ENCODE measurements at regions not wholly inside any gene's neighbourhood (a gene's known extent, or its start where the extent isn't known, plus 50 kb on each side); places are given as distances from the start of the nearest gene placed in this dataset.
"Not testable (repeated sequence)": the region's sequence is repeated elsewhere in the genome, so short reads cannot be mapped to it uniquely, and the experiment has no call there.

GRCh38 chr14:106318700-106319099, 792.3 kb downstream of the TMEM121 start:
- intact Hi-C loops (cut with micrococcal nuclease; ENCODE audit: unreplicated experiment): no loop called here
- H3K27me3 ChIP-seq (replicated peaks; ENCODE audit: control insufficient read depth, insufficient read depth, low read length): no peaks in the 10 kb centered on the region
- TF ChIP-seq CTCF (IDR thresholded peaks at IDR 0.05; ENCODE audit: insufficient read depth in 1 of 2, low read depth in 1 of 2, low read length in 1 of 2, severe bottlenecking in 1 of 2, unreplicated experiment in 1 of 2): peak in 1 of 2 experiments; percentile 22
- BruUV-seq (replicated peaks): no TSS peak
- CTCF ChIA-PET: interaction anchor here (0.7 kb wide), 1 partner anchor 10 kb away, joined by 3 read pairs; no protein-coding TSS in a partner anchor
- H3K4me3 Mint-ChIP-seq (ENCODE audit: unreplicated experiment): no peak overlapping the region
- DNase-seq: no peak
- H3K4me1 Mint-ChIP-seq (ENCODE audit: low read depth, unreplicated experiment): peaks cover 7% of the 10 kb centered on the region
- H3K36me3 Mint-ChIP-seq (ENCODE audit: insufficient read depth, unreplicated experiment): peaks cover 5% of the 10 kb centered on the region
- H3K9me3 Mint-ChIP-seq (ENCODE audit: unreplicated experiment): peaks cover 23% of the 10 kb centered on the region
- no peaks in the 10 kb centered on the region for H3K36me3 ChIP-seq (ENCODE audit: control insufficient read depth, insufficient read depth, low read length)
- POLR2A ChIA-PET: no interaction called here
- no peak overlapping the region for H3K27ac Mint-ChIP-seq (ENCODE audit: unreplicated experiment)
- peaks cover 3% of the 10 kb centered on the region for H3K27me3 Mint-ChIP-seq (ENCODE audit: insufficient read depth, unreplicated experiment)
- H3K4me1 ChIP-seq: 0 out of 2 replicates have a peak, but pooled peaks cover 6% of the 10 kb centered on the region
- H3K9me3 ChIP-seq: peaks cover 21% of the 10 kb centered on the region
- no peak overlapping the region for H3K4me3 ChIP-seq (ENCODE audit: low read depth, low read length)

- peak in 1 of 2 experiments; percentile 14 for DNase-seq
- CTCF ChIA-PET; BruUV-seq (replicated peaks); H3K36me3 ChIP-seq (ENCODE audit: control insufficient read depth, insufficient read depth, low read length); H3K9me3 ChIP-seq; intact Hi-C loops (cut with micrococcal nuclease; ENCODE audit: unreplicated experiment); H3K9me3 Mint-ChIP-seq (ENCODE audit: unreplicated experiment); H3K27ac Mint-ChIP-seq (ENCODE audit: unreplicated experiment); POLR2A ChIA-PET; H3K4me1 Mint-ChIP-seq (ENCODE audit: low read depth, unreplicated experiment); H3K36me3 Mint-ChIP-seq (ENCODE audit: insufficient read depth, unreplicated experiment); H3K27me3 ChIP-seq (replicated peaks; ENCODE audit: control insufficient read depth, insufficient read depth, low read length); H3K4me3 ChIP-seq (ENCODE audit: low read depth, low read length); H3K4me3 Mint-ChIP-seq (ENCODE audit: unreplicated experiment); H3K4me1 ChIP-seq: not testable (repeated sequence)
- peaks cover 15% of the 10 kb centered on the region for H3K27me3 Mint-ChIP-seq (ENCODE audit: insufficient read depth, unreplicated experiment)
Observed at GRCh38 chr14:106323970-106324369, 797.6 kb downstream of the TMEM121 start.

GRCh38 chr14:106327234-106327633, 800.9 kb downstream of the TMEM121 start:
- POLR2A ChIA-PET: no interaction called here
- no TSS peak for BruUV-seq (replicated peaks)
- Mint-ChIP-seq H3K4me3 (ENCODE audit: unreplicated experiment) (no peak overlapping the region), H3K27me3 (ENCODE audit: insufficient read depth, unreplicated experiment) (peaks cover 24% of the 10 kb centered on the region), H3K9me3 (ENCODE audit: unreplicated experiment) (no peaks in the 10 kb centered on the region), H3K36me3 (ENCODE audit: insufficient read depth, unreplicated experiment) (no peaks in the 10 kb centered on the region), H3K27ac (ENCODE audit: unreplicated experiment) (no peak overlapping the region), H3K4me1 (ENCODE audit: low read depth, unreplicated experiment) (no peaks in the 10 kb centered on the region)
- Histone ChIP-seq H3K36me3 (ENCODE audit: control insufficient read depth, insufficient read depth, low read length) (no peaks in the 10 kb centered on the region), H3K9me3 (no peaks in the 10 kb centered on the region), H3K4me3 (ENCODE audit: low read depth, low read length) (no peak overlapping the region), H3K27me3 (replicated peaks; ENCODE audit: control insufficient read depth, insufficient read depth, low read length) (no peaks in the 10 kb centered on the region), H3K4me1 (no peaks in the 10 kb centered on the region)
- TF ChIP-seq CTCF (IDR thresholded peaks at IDR 0.05; ENCODE audit: insufficient read depth in 1 of 2, low read depth in 1 of 2, low read length in 1 of 2, severe bottlenecking in 1 of 2, unreplicated experiment in 1 of 2): no peak
- intact Hi-C loops (cut with micrococcal nuclease; ENCODE audit: unreplicated experiment): no loop called here
- DNase-seq: no peak
- CTCF ChIA-PET: interaction anchor here (0.7 kb wide), 1 partner anchor 25 kb away, joined by 9 read pairs; no protein-coding TSS in a partner anchor

GRCh38 chr14:106327702-106328353, 801.4 kb downstream of the TMEM121 start:
- H3K4me1 Mint-ChIP-seq (ENCODE audit: low read depth, unreplicated experiment); intact Hi-C loops (cut with micrococcal nuclease; ENCODE audit: unreplicated experiment); CTCF ChIA-PET; H3K4me3 Mint-ChIP-seq (ENCODE audit: unreplicated experiment); H3K36me3 Mint-ChIP-seq (ENCODE audit: insufficient read depth, unreplicated experiment); H3K27ac Mint-ChIP-seq (ENCODE audit: unreplicated experiment); H3K36me3 ChIP-seq (ENCODE audit: control insufficient read depth, insufficient read depth, low read length); H3K9me3 Mint-ChIP-seq (ENCODE audit: unreplicated experiment); H3K9me3 ChIP-seq; H3K4me3 ChIP-seq (ENCODE audit: low read depth, low read length); H3K4me1 ChIP-seq; BruUV-seq (replicated peaks); POLR2A ChIA-PET; DNase-seq; H3K27me3 ChIP-seq (replicated peaks; ENCODE audit: control insufficient read depth, insufficient read depth, low read length): not testable (repeated sequence)
- peaks cover 23% of the 10 kb centered on the region for H3K27me3 Mint-ChIP-seq (ENCODE audit: insufficient read depth, unreplicated experiment)

GRCh38 chr14:106329243-106329642, 802.9 kb downstream of the TMEM121 start:
- intact Hi-C loops (cut with micrococcal nuclease; ENCODE audit: unreplicated experiment); H3K4me3 Mint-ChIP-seq (ENCODE audit: unreplicated experiment); H3K4me1 Mint-ChIP-seq (ENCODE audit: low read depth, unreplicated experiment); DNase-seq; BruUV-seq (replicated peaks); H3K4me3 ChIP-seq (ENCODE audit: low read depth, low read length); H3K36me3 Mint-ChIP-seq (ENCODE audit: insufficient read depth, unreplicated experiment); H3K27me3 ChIP-seq (replicated peaks; ENCODE audit: control insufficient read depth, insufficient read depth, low read length); H3K9me3 ChIP-seq; H3K9me3 Mint-ChIP-seq (ENCODE audit: unreplicated experiment); CTCF ChIA-PET; H3K4me1 ChIP-seq; POLR2A ChIA-PET; H3K36me3 ChIP-seq (ENCODE audit: control insufficient read depth, insufficient read depth, low read length); H3K27ac Mint-ChIP-seq (ENCODE audit: unreplicated experiment): not testable (repeated sequence)
- peaks cover 23% of the 10 kb centered on the region for H3K27me3 Mint-ChIP-seq (ENCODE audit: insufficient read depth, unreplicated experiment)
